Kidney epithelial cell (primary cell): ENCODE measurements at regions not wholly inside any gene's neighbourhood (a gene's known extent, or its start where the extent isn't known, plus 50 kb on each side); places are given as distances from the start of the nearest gene placed in this dataset.

Experiments used
- DNase-seq: peaks from one replicate; pipeline ENCODE4 v3.0.0-alpha.2; 2010; ENCODE audit warnings: low read depth
- H3K27me3 ChIP-seq: 2 replicates; pipeline ENCODE4 v1.6.0; 2011; ENCODE audit warnings: low read length; ENCODE audit not compliant: control insufficient read depth, insufficient read depth
- H3K36me3 ChIP-seq: 2 replicates; pipeline ENCODE4 v1.5.1; 2011; ENCODE audit warnings: low read length; ENCODE audit not compliant: control insufficient read depth, insufficient read depth
- H3K4me3 ChIP-seq: 2 replicates; pipeline ENCODE4 v1.5.1; 2011; ENCODE audit warnings: low read depth, mild to moderate bottlenecking, control low read depth, low read length
- TF ChIP-seq, protein P1 (sequence below): IDR thresholded peaks from 2 replicates; pipeline ENCODE4 v1.5.1; 2011; ENCODE audit warnings: mild to moderate bottlenecking, moderate library complexity, low read length, control low read depth, inconsistent platforms; ENCODE audit not compliant: insufficient read depth, poor library complexity, severe bottlenecking

DNA sequence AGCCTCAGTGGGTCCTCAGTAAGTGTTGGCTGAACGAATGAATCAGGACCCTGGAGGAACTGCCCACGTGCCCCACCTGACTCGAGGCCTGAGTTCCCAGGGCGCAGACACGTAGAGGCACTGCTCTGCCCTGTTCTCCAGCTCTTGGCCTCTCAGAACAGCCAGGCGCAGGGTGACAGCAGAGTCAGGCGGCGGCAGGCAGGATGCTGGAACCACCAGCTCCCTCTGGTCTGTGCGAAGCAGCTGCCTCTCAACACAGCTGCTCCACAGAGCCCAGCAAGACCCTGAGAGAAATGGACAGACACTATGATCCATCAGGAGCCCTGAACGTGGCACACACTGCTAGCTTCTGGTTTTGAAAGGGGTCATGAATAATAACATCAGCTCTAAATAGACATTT, 53.1 kb upstream of the BCO1 start:
- Histone ChIP-seq H3K36me3 (no peaks in the 10 kb centered on the region), H3K4me3 (no peak overlapping the region), H3K27me3 (no peaks in the 10 kb centered on the region)
- no peak for DNase-seq
- TF ChIP-seq, protein P1, sequence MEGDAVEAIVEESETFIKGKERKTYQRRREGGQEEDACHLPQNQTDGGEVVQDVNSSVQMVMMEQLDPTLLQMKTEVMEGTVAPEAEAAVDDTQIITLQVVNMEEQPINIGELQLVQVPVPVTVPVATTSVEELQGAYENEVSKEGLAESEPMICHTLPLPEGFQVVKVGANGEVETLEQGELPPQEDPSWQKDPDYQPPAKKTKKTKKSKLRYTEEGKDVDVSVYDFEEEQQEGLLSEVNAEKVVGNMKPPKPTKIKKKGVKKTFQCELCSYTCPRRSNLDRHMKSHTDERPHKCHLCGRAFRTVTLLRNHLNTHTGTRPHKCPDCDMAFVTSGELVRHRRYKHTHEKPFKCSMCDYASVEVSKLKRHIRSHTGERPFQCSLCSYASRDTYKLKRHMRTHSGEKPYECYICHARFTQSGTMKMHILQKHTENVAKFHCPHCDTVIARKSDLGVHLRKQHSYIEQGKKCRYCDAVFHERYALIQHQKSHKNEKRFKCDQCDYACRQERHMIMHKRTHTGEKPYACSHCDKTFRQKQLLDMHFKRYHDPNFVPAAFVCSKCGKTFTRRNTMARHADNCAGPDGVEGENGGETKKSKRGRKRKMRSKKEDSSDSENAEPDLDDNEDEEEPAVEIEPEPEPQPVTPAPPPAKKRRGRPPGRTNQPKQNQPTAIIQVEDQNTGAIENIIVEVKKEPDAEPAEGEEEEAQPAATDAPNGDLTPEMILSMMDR = no peak

DNA sequence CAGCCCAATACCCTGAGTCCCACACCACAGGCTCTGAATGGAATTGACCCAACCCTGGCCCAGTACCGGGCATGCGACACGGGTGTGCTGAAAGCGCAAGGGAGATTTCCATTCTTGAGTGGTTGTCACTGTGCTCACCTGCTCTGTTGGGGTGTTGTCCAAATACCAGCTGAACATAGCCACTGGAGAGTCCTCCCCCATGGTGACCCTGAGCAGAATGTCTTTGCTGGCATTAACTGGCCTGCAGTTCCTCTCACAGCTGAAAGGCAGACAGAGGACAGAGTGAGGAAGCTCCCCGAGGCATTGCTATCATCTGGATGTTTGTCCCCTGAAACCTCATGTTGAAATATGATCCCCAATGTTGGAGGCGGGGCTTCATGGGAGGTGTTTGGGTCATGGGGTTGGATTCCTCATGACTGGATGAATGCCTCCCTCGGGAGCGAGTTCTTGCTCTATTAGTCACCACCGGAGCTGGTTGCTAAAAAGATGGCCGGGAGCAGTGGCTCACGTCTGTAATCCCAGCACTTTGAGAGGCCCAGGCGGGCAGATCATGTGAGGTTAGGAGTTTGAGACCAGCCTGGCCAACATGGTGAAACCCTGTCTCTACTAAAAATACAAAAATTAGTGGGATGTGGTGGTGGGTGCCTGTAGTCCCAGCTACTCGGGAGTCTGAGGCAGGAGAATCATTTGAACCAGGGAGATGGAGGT, 57.3 kb upstream of the BCO1 start:
- TF ChIP-seq, protein P1 = no peak
- DNase-seq = peak; percentile 91
- Histone ChIP-seq H3K36me3 (no peaks in the 10 kb centered on the region), H3K27me3 (no peaks in the 10 kb centered on the region), H3K4me3 (no peak overlapping the region)

DNA sequence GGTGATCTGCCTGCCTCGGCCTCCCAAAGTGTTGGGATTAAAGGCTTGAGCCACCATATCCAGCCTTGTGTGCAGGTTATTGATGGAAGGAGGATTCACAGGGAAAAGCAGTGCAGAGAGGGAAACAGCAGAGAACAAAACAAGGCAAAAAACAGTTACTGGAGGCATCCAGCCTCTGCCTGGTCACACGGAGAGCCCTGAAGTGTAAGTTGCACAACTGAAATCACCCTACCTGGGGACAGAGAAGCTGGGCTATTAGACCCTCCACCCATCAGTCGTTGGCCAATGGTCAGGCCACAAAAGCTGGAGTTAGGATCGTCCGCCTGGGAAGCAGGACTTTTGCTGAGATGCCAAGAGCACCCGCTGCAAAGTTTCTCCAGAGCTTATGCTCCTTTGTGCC, 57.9 kb upstream of the BCO1 start:
- DNase-seq = no peak

DNA sequence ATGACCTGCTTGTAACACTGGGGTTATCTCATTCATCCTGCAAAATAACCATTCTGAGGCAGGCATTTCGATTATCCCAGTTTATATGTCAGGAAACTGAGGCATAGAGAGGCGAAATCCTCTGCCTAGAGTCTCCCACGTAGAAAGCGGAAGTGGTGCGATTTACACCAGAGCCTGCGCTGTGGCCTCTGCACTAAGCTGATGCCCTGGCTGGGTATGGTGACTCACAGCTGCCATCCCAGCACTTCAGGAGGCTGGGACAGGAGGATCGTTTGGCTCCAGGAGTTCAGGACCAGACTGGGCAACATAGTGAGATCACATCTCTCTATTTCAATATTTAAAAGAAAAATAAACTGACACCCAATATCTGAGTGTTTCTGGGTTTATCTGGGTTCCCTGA, 59.3 kb upstream of the BCO1 start:
- Histone ChIP-seq H3K4me3 (no peak overlapping the region), H3K27me3 (no peaks in the 10 kb centered on the region), H3K36me3 (no peaks in the 10 kb centered on the region)
- no peak for DNase-seq
- TF ChIP-seq, protein P1 = no peak

More for the DNA sequence above, 57.9 kb upstream of the BCO1 start:
- H3K36me3 ChIP-seq = no peaks in the 10 kb centered on the region
- H3K27me3 ChIP-seq = no peaks in the 10 kb centered on the region
- TF ChIP-seq, protein P1 = no peak
- no peak overlapping the region for H3K4me3 ChIP-seq

DNA sequence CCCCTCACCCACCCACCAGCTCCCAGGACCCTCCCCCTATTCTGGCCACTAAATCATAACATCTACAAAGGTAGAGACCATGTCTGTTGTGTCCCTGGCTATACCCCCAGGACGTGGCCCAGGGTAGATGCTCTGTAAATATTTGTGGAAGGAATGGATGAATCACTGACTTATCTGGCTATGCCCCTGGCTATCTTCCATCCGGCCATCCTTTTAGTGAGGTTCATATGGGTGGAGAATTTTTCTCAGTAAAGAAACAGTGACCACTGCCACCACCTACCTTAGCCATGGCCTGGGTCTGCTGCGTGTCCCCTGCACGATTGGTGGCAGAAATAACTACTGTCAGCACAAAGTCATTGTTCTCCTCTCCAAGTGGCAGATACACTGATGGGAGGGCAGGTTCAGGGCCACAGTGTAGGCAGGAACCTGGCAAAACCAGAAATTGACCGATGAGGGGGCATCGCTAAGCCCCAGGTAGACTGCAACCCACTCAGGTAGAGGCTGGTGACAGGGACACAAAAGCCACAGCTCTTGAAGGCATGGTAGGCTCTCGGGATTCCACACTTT, 63.1 kb upstream of the BCO1 start:
- Histone ChIP-seq H3K27me3 (no peaks in the 10 kb centered on the region), H3K4me3 (no peak overlapping the region), H3K36me3 (no peaks in the 10 kb centered on the region)
- no peak for DNase-seq
- TF ChIP-seq, protein P1 = no peak
